Panc1 (cell line): ENCODE measurements at regions not wholly inside any gene's neighbourhood (a gene's known extent, or its start where the extent isn't known, plus 50 kb on each side); places are given as distances from the start of the nearest gene placed in this dataset.

Experiments used
- CTCF ChIP-seq: fragments of 450-650 bp; IDR thresholded peaks from 2 replicates; pipeline ENCODE4 v1.5.1; 2017; ENCODE audit warnings: mild to moderate bottlenecking
- POLR2AphosphoS5 ChIP-seq: IDR thresholded peaks from 2 replicates; pipeline ENCODE4 v1.6.1; 2012; ENCODE audit warnings: mild to moderate bottlenecking, low read depth, low read length, moderate library complexity
- REST ChIP-seq, 2 experiments: IDR thresholded peaks; 2 replicates each; pipeline ENCODE4 v1.6.1; 2011 to 2012; ENCODE audit warnings: low read depth in 2 of 2, control low read depth in 1 of 2, low read length in 1 of 2, mild to moderate bottlenecking in 1 of 2, moderate library complexity in 1 of 2; ENCODE audit not compliant: insufficient read depth in 1 of 2
- TCF7L2 ChIP-seq: IDR thresholded peaks from 2 replicates; pipeline ENCODE4 v1.6.1; 2011; ENCODE audit warnings: mild to moderate bottlenecking, low read depth, low read length, inconsistent platforms

- TF ChIP-seq CTCF (no peak), REST (IDR thresholded peaks at IDR 0.05; ENCODE audit: insufficient read depth in 1 of 2, low read depth in 2 of 2, low read length in 1 of 2) (no peak), POLR2AphosphoS5 (no peak), TCF7L2 (no peak)
Measured at GRCh38 chr13:54162069-54162468, 1133.5 kb downstream of the OLFM4 start.
